ENCODE measurements at regions not wholly inside any gene's neighbourhood (a gene's known extent, or its start where the extent isn't known, plus 50 kb on each side); places are given as distances from the start of the nearest gene placed in this dataset.

DNA sequence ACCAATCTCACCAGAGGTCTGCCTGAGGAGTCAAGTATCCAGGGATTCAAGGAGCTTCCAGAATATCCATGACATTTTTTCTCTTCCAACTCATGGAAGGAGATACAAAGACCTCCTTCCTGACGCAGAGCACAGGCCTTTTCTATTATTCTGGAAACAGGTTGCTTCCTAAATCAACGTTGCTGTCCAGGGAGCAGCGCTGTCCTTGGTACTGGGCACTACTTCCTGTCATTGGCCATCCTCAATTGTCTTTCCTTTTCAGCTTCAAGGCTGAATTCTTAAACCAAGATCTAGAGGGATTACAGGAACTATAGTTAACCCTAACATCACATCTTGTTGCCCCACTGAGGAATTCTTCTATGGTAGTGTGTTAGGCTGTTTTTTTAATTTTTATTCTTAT, 50.4 kb upstream of the TBC1D21 start:
- TF ChIP-seq, protein P1, sequence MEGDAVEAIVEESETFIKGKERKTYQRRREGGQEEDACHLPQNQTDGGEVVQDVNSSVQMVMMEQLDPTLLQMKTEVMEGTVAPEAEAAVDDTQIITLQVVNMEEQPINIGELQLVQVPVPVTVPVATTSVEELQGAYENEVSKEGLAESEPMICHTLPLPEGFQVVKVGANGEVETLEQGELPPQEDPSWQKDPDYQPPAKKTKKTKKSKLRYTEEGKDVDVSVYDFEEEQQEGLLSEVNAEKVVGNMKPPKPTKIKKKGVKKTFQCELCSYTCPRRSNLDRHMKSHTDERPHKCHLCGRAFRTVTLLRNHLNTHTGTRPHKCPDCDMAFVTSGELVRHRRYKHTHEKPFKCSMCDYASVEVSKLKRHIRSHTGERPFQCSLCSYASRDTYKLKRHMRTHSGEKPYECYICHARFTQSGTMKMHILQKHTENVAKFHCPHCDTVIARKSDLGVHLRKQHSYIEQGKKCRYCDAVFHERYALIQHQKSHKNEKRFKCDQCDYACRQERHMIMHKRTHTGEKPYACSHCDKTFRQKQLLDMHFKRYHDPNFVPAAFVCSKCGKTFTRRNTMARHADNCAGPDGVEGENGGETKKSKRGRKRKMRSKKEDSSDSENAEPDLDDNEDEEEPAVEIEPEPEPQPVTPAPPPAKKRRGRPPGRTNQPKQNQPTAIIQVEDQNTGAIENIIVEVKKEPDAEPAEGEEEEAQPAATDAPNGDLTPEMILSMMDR (conservative IDR thresholded peaks at IDR 0.05 in 1 of 2, IDR thresholded peaks at IDR 0.05 in 1 of 2; ENCODE audit: low read depth in 1 of 2, low read length in 2 of 2), result no peak
- TF ChIP-seq EZH2 (IDR thresholded peaks at IDR 0.05; ENCODE audit: low read length, missing control alignments), result no peak
